GM18508 (cell line): ENCODE measurements at regions not wholly inside any gene's neighbourhood (a gene's known extent, or its start where the extent isn't known, plus 50 kb on each side); places are given as distances from the start of the nearest gene placed in this dataset.

Source experiments
- ATAC-seq: cut with Tn5 transposase; IDR thresholded peaks from one replicate; pipeline ENCODE4 v1.9.1; 2021; ENCODE audit warnings: moderate number of reproducible peaks; ENCODE audit not compliant: insufficient read depth, unreplicated experiment

DNA sequence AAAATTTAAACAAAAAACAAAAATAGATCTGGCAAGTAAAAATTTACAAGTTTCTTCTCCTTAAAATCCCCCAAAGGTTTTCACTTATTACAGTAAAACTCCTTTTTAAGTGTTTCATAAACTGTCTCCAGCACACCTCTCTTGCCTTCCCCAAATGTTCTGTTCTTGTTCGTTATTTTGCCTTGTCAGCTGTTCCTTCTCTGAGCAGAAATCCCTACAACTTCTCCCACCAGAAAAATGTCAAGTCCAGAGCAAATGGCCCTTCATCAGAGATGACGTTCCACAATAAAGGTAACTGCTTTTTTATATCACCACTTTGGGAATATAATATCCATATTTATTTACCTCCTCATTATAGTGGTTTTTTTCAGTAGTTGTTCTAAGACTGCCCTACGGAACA lies 432.1 kb downstream of the ADAM29 start:
- no peak for ATAC-seq

DNA sequence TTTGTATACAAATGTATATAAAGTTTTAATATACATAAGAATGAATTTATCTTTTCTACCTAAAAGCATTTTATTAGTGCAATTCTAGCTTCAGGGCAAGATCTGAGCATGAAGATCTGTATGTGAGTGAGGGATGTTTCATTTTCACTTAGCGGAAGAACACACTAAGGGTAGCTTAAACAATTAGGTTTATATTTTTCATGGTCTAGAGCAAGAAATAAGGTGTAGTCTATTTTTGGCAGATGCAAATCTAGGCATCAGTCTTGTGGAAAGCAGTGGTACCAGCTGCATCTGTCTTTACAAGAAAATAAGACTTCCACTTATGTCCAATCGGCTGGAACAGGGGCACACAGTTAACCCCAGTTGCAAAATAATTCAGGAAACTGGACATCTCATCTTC lies 433.3 kb downstream of the ADAM29 start:
- no peak for ATAC-seq

DNA sequence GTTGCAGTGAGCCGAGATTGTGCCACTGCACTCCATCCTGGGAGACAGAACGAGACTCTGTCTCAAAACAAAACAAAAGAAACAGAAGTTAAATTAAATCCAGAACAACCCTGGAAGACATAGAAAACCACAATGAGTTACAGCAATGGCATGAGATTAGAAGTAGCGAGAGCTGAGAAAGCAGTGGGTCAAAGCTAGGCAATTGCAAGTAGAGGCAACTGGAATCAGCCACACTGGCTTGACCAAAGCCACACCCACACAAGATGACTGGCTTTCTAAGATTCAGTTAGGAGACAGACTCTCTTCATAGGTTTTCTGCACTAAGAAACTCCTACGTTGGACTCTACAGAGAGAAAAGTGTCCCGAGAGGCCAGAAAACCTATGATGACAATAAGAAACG lies 443.0 kb downstream of the GPM6A start:
- ATAC-seq, result no peak

DNA sequence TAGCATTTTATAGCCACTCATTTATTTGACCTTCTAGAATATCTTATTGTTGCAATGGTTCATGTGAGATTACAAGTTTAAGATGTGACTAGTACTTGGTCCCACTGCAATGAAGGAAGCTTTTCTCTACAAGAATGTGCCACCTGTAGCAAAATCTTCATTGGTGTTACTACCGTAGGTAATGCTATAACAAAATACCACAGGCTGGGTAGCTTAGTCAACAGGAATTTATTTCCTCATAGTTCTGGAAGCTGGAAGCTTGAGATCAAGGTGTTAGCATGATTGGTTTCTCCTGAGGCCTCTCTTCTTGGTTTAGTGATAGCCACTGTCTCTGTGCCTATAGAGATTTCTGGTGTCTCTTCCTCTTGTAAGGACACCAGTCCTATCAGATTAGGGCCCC lies 441.0 kb downstream of the GPM6A start:
- ATAC-seq, result no peak

DNA sequence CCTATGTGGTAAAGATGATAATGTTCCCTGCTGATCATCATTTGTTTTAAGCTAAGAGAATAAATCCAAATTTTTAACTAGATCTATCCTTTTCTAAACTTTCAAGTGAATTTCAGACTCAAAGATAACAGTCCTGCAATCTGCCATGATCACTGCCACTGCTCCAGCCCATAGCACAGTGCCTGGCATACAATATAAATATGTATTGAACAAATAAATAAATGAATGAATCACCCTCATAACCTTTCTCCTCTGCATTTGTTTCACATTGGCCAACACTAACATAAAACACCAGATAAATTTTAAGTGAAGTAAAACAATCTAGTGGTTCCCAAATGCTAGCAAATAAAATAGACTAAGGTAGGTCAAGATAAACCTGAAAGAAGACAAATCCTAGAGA lies 439.0 kb downstream of the GPM6A start:
- no peak for ATAC-seq

DNA sequence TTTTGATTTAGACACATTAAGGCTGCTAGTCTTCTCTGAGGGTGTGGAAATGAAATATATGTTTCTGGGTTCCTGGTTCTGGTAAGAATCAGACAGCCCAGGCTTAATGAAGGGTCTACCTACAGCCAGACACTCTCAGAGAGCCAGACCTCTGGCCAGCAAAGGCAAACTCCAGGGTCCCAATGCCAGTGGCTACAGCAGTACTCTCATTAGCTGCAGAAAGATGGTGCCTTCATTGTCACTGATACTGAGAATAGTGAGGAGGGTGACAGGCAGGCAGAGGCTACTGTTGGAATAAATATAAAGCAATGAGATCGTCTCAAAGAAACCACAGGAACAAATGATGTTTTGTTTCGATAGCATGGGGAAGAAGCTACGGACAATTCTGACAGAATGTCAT lies 437.6 kb downstream of the GPM6A start:
- no peak for ATAC-seq

DNA sequence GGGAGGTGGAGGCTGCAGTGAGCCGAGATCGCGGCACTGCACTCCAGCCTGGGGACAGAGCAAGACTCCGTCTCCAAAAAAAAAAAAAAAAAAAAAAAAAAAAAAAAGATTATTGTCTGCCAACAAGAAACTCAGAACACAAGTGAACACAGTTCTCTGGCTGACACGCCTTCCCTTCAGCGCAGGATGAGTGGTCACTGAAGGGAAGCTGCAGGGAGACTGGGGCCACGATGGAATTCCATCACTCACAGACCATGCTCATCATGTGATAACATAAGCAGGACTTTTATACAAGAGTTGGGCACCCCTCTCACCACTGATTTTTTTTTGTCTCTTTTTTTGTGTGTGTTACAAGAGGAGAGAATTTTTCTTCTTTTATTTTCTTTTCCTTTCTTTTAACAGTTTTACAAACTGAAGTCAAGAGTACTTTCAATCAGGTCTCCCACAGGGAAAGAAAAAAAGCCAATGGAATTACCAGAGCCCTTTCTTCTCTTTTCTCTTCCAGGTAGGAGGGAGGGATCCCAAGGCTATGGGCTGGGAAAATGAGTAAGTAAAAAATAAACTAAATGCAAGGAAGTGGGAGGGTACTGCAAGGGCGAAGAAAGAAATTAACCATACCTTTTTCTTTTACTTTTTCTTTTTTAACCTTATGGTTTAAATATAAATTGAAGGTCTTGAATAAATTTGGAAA lies 435.6 kb downstream of the GPM6A start:
- no peak for ATAC-seq

DNA sequence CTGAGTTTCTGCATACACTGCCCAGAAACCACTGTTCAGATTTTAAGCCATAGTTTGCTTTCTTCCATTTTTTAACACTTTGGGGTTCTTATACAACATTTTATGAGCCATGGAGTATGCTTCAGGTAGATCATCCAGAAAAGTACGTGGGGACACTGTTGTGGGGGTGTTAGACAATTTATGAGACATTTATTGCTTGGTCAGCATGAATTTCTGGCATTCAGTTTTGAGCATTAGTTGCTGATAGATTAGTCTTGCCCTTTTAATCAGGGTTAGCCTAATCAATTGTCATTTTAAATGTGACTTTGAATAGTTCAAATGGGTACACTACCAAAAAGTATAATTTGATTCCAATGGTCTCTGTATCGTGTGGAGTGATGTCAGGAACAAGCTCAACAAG lies 434.9 kb downstream of the GPM6A start:
- no peak for ATAC-seq

DNA sequence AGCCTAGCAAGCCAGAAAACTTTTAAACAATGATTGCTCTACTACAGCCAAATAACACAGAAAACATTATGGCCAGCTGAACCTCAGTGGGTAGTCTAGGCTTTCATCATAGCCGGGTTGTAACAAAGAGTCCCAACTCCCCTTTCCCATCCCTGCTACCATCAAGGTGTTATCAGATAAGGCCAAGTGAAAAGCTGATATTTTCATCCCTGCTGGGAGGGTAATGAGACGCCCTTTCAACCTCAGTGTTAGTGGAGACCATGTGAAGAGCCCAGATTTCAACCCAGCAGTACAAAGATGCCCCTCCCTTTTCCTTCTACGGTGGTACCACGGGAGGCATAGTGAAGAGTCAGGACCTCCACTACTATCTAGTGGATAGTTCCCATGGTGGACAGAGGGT lies 433.7 kb downstream of the GPM6A start:
- ATAC-seq, result no peak

DNA sequence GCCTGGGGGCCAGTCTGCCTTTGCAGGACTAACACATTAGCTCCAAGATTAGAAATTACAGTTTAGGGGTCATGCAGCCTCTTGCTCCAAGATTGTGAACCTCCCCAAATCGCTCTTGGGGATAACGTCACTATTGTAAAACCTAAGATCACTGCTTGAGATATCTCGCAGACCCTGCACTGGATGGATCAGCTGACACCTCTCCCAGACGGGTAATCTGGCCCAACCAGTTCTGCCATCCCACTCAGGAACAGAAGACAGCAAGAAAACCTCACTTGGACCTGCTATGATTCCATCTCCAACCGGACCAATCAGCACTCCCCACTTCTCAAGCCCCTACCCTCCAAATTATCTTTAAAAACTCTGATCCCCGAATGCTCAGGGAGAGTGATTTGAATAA lies 431.2 kb downstream of the GPM6A start:
- no peak for ATAC-seq

DNA sequence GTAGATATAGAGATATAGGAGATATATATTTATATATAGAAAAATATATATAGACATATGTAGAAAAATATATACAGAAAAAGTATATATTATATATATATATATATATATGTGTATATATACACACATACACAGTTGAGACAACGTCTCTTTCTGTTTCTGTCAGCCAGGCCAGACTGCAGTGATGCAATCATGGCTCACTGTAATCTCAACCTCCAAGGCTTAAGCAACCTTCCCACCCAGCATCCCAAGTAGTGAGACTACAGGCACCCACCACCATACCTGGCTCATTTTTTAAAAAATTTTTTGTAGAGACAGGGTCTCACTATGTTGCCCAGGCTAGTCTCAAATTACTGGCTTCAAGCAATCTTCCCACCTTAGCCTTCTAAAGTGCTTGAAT lies 426.3 kb downstream of the GPM6A start:
- no peak for ATAC-seq

DNA sequence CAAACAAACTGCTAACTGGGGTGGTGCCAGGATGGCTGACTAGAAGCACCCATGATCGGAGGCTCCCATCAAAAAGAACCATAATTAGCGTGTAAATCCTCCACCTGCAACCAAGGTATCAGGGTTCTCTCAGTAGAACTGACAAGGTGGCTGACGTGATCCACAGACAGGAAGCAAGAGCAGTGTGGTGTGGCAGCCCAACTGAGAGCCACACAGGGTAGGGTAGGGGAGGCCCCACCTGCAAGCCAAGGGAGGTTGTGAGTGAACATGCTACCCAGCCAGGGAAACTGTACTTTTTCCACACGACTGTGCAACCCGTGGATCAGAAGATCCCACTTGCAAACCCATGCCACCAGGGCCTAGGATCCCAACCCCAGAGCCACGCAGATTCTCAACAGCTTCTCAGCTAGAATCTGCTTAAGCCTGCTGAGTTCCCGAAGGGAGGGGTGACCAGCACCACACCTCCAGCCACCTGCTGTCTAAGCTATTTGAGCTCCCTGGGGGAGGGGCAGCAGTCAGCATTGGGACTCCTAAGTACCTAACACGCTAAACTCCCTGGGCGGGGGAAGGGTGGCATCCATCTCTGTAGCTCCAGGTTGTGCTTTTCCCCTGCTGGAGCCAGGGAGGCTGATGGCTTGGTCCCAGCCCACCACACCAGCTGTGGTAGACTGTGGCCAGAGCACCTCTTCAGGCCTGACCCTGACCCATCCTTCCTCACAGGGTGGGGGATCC lies 425.1 kb downstream of the GPM6A start:
- no peak for ATAC-seq

DNA sequence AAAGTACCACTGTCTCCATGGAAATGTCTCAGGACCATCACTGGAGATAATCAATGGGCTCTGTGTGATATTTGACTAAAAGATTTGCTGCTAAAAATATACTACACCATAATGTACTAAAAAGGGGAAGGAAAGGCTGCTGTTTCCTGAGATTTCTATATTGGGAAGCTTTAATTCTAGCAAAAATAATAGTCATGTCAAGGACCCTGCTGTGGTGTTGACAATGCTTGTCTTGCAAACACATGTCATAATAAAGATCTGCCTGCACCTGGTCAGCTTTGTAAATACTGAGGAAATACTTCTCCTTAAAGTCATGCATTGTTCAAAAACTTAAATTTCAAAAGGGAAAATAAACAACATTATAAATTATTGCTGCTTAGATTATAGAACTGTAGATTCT lies 417.9 kb downstream of the GPM6A start:
- no peak for ATAC-seq

DNA sequence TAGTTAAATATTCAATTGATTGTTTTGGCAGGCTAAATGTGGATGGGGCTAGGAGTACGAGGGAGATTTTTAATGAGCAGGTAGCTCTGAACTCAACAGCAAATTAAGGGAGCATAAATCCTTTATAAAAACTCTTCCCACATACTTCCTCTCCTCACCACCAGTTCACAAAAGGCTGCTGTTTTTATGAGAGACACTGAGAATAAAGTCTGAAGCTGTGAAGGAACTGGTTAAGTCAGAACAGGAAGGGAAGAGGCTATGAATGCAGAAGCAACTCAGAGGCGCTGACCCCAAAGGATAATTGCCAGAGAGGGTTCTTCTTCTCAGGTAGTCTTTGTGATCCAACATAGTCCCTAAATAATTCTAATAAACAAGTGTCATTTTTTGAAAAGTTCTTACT lies 406.1 kb downstream of the GPM6A start:
- no peak for ATAC-seq

DNA sequence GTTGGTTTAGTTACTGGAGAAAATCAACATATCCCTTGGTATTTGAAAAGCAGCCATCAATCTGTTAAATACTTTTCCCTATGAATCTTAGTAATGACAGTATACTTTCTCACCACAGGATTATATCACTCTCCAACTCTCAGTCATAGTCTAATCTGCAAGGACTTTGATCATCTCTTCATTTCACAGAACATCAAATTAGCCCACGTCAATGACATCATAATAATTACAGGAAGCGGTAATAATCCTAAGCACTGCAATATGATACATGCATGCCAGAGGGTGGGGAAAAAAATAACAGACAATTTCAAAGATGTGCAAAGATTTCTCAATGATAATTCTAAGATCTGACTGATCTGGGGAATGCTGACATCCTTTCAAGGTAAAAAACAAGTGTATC lies 404.1 kb downstream of the GPM6A start:
- no peak for ATAC-seq

DNA sequence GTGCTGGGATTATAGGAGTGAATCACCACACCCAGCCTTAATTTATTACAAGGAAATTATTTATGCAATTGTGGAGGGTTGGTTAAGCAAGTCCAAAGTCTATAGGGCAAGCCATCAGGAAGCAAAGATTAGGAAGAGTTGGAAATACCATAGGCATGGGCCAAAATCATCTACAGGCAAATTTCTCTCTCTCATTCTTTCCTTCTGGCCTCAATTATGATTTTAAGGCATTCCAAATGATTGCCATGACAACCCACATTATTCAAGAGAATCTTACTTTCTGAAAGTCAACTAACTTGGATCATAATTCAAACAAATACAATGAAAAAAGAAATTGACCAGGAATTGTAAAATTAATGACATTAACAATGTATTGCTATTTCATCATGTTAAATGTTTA lies 400.8 kb downstream of the GPM6A start:
- no peak for ATAC-seq

DNA sequence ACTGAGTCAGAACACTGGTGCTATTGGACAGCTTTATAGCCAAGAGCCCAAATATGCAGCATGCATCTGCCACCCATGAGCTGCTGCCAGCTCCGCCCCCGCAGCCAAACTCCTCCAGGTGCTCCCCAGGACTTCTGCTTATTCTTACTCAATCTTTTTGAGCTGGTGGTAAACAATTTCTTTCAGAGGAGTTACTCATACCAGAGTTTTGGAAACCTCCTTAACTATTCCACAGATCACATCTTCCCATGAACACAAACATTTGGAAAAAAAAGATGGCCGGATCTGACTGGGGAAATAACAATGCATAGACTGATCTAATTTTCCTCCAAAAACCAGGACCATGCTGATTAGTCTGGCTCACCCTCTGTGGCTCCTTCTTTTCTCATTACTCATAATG lies 399.9 kb downstream of the GPM6A start:
- ATAC-seq, result no peak

DNA sequence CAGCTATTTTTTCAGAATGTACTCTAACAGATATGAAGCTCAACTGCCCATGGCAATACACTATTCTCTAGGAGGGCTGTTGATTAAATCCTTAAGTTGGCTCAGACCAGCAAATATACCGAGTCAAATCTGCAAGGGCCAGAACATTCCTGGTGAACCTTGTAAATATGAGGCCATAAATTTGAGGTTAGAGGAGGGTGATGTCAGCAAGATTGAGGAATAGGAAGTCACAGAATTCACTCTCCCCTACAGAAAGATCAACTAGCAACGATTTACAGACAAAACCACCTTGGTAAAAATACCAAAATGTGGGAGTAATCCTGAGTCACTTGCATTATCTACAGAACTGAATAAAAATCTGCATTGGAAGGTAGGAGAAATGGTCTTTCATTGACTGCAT lies 399.3 kb downstream of the GPM6A start:
- no peak for ATAC-seq

DNA sequence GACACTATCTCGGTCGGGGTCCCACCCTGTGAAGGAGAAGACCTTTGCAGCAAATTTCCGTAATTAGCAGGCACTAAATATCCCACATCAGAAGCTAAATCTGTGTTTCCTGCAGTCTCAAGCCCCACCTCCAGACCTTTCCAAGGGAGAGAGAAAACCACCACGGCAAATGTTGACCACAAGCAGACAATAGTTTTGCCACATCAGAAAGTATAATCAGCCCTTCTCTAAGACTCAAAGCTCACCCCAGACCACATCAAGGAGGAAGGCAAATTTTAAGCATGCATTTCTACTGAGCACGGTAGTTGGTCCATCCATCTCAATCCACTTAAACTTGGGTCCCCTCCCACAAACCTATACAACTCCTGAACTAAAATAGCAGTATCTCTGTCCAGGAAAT lies 398.5 kb downstream of the GPM6A start:
- ATAC-seq, result no peak

DNA sequence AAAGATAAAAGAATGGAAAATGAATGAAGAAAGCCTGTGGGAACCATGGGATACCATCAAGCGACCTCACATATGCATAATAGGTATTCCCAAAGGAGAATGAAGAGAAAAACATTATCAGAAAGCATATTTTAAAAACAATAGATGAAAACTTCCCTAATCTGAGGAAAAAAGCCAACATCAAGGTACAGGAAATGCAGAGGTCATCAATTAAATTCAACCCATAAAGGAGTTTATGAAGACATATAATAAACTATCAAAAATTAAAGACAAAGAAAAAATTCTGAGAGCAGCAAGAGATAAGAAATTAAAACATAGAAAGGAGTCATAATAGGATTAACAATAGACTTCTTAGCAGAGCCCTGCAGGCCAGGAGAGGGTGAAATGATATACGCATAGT lies 397.5 kb downstream of the GPM6A start:
- no peak for ATAC-seq

DNA sequence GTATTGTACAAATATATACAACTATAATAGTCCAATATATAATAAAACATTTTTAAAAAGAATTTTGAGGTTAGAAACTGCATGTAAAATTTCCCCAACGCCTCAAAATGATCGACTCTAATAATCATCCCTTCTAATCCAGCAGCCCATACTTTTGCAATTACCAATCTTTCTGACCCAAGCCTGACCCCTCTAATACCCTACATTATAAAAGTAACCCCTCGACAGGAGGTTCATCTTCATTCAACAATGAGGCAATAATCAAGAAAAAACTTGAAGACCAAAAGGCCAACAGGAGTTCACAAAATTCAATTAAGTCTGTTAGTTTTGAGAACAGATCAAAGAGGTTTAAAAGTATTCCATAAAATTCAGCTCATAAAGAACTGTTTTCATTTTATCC lies 393.5 kb downstream of the GPM6A start:
- no peak for ATAC-seq

DNA sequence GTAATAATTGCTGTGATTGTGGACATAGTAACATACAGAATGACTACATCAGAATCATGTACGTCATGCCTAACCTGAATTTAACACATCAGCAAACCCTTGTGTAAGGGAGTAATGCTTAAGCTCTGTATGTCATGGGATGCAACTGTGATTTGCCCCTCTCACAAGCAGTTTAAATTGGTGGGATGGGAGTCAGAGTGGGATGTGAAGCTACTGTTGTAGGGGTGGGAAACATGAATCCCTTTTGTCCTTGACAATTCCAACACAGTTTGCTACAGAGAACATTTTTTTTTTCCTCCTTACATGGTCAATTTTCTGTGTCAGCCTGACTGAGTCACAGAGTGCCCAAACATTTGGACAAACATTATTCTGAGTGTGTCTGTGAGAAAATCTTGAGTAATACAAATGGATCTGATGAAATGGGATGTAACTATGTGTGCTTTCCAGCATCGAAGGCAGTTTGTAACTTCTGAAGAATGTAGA lies 392.8 kb downstream of the GPM6A start:
- no peak for ATAC-seq
